ENCODE measurements at regions not wholly inside any gene's neighbourhood (a gene's known extent, or its start where the extent isn't known, plus 50 kb on each side); places are given as distances from the start of the nearest gene placed in this dataset.

- TF ChIP-seq, protein P1, sequence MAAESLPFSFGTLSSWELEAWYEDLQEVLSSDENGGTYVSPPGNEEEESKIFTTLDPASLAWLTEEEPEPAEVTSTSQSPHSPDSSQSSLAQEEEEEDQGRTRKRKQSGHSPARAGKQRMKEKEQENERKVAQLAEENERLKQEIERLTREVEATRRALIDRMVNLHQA (CRISPR knock-in tag; IDR thresholded peaks at IDR 0.05) = no peak
- no peak for TF ChIP-seq MTA3 (CRISPR knock-in tag; IDR thresholded peaks at IDR 0.05)
- no peak for TF ChIP-seq GLMP (CRISPR knock-in tag; IDR thresholded peaks at IDR 0.05; ENCODE audit: borderline replicate concordance)
- no peak for TF ChIP-seq TRIM22 (IDR thresholded peaks at IDR 0.05)
- no peak for TF ChIP-seq SRSF9 (IDR thresholded peaks at IDR 0.05; ENCODE audit: borderline replicate concordance, insufficient read depth, low read depth, low read length, poor library complexity, severe bottlenecking)
- no peak for TF ChIP-seq REPIN1 (CRISPR knock-in tag; IDR thresholded peaks at IDR 0.05; ENCODE audit: borderline replicate concordance, low read depth)
- TF ChIP-seq ATF7-NPFF (CRISPR knock-in tag; IDR thresholded peaks at IDR 0.05; ENCODE audit: low read depth) = no peak
- no peak for TF ChIP-seq ZNF605 (CRISPR knock-in tag; IDR thresholded peaks at IDR 0.05)
- TF ChIP-seq KDM5A (IDR thresholded peaks at IDR 0.05; ENCODE audit: borderline replicate concordance, low read length) = no peak
- no peak for TF ChIP-seq ZBTB33 (CRISPR knock-in tag; IDR thresholded peaks at IDR 0.05)
- no peak for TF ChIP-seq TEF (CRISPR knock-in tag; IDR thresholded peaks at IDR 0.05)
- no peak for TF ChIP-seq BRD4 (CRISPR knock-in tag; IDR thresholded peaks at IDR 0.05)
- TF ChIP-seq ZNF629 (CRISPR knock-in tag; conservative IDR thresholded peaks at IDR 0.05) = 0 out of 2 replicates have a peak, but pooled peaks have one; percentile 36
- TF ChIP-seq ZNF264 (CRISPR knock-in tag; IDR thresholded peaks at IDR 0.05) = no peak
- no peak for TF ChIP-seq SOX13 (IDR thresholded peaks at IDR 0.05)
- TF ChIP-seq SOX13 (CRISPR knock-in tag; conservative IDR thresholded peaks at IDR 0.05 in 1 of 2, IDR thresholded peaks at IDR 0.05 in 1 of 2) = peak in 1 of 2 experiments; percentile 87; a peak in 2 of 4 replicates
- no peak for TF ChIP-seq KDM3A (CRISPR knock-in tag; IDR thresholded peaks at IDR 0.05; ENCODE audit: low read depth)
- TF ChIP-seq THYN1 (CRISPR knock-in tag; IDR thresholded peaks at IDR 0.05; ENCODE audit: borderline replicate concordance, low read depth) = no peak
- TF ChIP-seq XRCC5 (optimal IDR thresholded peaks at IDR 0.05; ENCODE audit: low read length) = no peak
- TF ChIP-seq EEA1 (CRISPR knock-in tag; IDR thresholded peaks at IDR 0.05; ENCODE audit: borderline replicate concordance) = no peak
- TF ChIP-seq HNF4G (IDR thresholded peaks at IDR 0.05; ENCODE audit: borderline replicate concordance, low read depth, low read length) = 0 out of 2 replicates have a peak, but pooled peaks have one; percentile 13
- TF ChIP-seq HNF4G (CRISPR knock-in tag; IDR thresholded peaks at IDR 0.05; ENCODE audit: borderline replicate concordance, low read depth) = no peak
- TF ChIP-seq ZBTB43 (CRISPR knock-in tag; conservative IDR thresholded peaks at IDR 0.05) = no peak
- TF ChIP-seq GATA4 (IDR thresholded peaks at IDR 0.05; ENCODE audit: borderline replicate concordance, low read depth) = no peak
- TF ChIP-seq ZNF124 (CRISPR knock-in tag; IDR thresholded peaks at IDR 0.05) = no peak
- TF ChIP-seq U2AF1 (optimal IDR thresholded peaks at IDR 0.05; ENCODE audit: low read depth, low read length) = no peak
Observed at GRCh38 chr5:135158982-135159381, 125.0 kb upstream of the PITX1 start (continued).

Measured in HepG2 (cell line).